ENCODE measurements at regions not wholly inside any gene's neighbourhood (a gene's known extent, or its start where the extent isn't known, plus 50 kb on each side); places are given as distances from the start of the nearest gene placed in this dataset.

GRCh38 chr14:99043267-99043615 lies 228.8 kb downstream of the BCL11B start:
- Histone ChIP-seq H3K4me1 (ENCODE audit: insufficient read depth) (no peaks in the 10 kb centered on the region), H3K9me3 (ENCODE audit: low read depth) (no peaks in the 10 kb centered on the region), H4K20me1 (ENCODE audit: insufficient read depth) (no peaks in the 10 kb centered on the region), H3K4me2 (ENCODE audit: unreplicated experiment) (no peak overlapping the region), H3K36me3 (ENCODE audit: low read depth) (no peaks in the 10 kb centered on the region), H3K9me2 (ENCODE audit: insufficient read depth) (no peaks in the 10 kb centered on the region), H3K4me3 (no peak overlapping the region), H3F3A (ENCODE audit: insufficient read depth) (no peaks in the 10 kb centered on the region), H3K9ac (no peak overlapping the region), H2AFZ (no peak overlapping the region), H3K27me3 (replicated peaks; ENCODE audit: insufficient read depth) (no peaks in the 10 kb centered on the region), H3K79me2 (ENCODE audit: insufficient read depth) (no peaks in the 10 kb centered on the region), H3K27ac (no peak overlapping the region)
- in situ Hi-C loops (cut with MboI), result no loop called here
- DNase-seq, result no peak
- TF ChIP-seq EZH2phosphoT487 (IDR thresholded peaks at IDR 0.05; ENCODE audit: insufficient read depth, low read depth) (no peak), EZH2 (IDR thresholded peaks at IDR 0.05; ENCODE audit: insufficient read depth, poor library complexity, severe bottlenecking) (no peak)
- 2 to 3% methylated on average over 5 of the region's 5 CpGs for WGBS, 2 experiments (ENCODE audit: low coverage in 1 of 2, low lambda C conversion rate in 2 of 2, missing lambda C conversion rate in 2 of 2)

DNA sequence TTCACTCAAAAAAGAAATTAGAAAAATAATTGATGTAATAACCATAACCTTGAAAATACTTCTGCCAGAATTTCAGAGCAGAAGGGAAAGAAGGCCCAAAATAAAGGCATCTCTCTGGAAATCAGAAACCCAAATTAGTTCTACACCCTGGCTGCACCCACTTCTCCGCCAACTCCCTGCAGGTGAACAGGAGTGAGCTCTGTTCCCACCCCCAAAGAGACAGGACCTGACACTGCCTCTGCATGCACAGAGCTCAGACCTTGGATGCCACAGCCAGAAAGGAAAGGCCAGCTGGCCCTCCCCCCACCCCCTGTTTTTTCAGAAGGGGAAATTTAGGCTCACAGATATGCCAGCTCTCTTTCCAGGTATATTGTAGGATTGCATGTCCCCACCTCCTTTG lies 228.2 kb downstream of the BCL11B start:
- H3K36me3 ChIP-seq (ENCODE audit: low read depth), result no peaks in the 10 kb centered on the region
- H4K20me1 ChIP-seq (ENCODE audit: insufficient read depth), result no peaks in the 10 kb centered on the region
- H3F3A ChIP-seq (ENCODE audit: insufficient read depth), result no peaks in the 10 kb centered on the region
- no peaks in the 10 kb centered on the region for H3K79me2 ChIP-seq (ENCODE audit: insufficient read depth)
- WGBS, 2 experiments (ENCODE audit: low coverage in 1 of 2, low lambda C conversion rate in 2 of 2, missing lambda C conversion rate in 2 of 2), result 86% methylated on average over 1 of the region's 1 CpG
- H2AFZ ChIP-seq, result no peak overlapping the region
- TF ChIP-seq EZH2 (IDR thresholded peaks at IDR 0.05; ENCODE audit: insufficient read depth, poor library complexity, severe bottlenecking), result no peak
- TF ChIP-seq EZH2phosphoT487 (IDR thresholded peaks at IDR 0.05; ENCODE audit: insufficient read depth, low read depth), result no peak
- no peak overlapping the region for H3K27ac ChIP-seq
- H3K4me2 ChIP-seq (ENCODE audit: unreplicated experiment), result no peak overlapping the region
- DNase-seq, result no peak
- H3K27me3 ChIP-seq (replicated peaks; ENCODE audit: insufficient read depth), result no peaks in the 10 kb centered on the region
- H3K4me1 ChIP-seq (ENCODE audit: insufficient read depth), result no peaks in the 10 kb centered on the region
- H3K9me2 ChIP-seq (ENCODE audit: insufficient read depth), result no peaks in the 10 kb centered on the region
- H3K4me3 ChIP-seq, result no peak overlapping the region
- H3K9me3 ChIP-seq (ENCODE audit: low read depth), result no peaks in the 10 kb centered on the region
- no peak overlapping the region for H3K9ac ChIP-seq
- in situ Hi-C loops (cut with MboI), result no loop called here

- WGBS, 2 experiments (ENCODE audit: low coverage in 1 of 2, low lambda C conversion rate in 2 of 2, missing lambda C conversion rate in 2 of 2), result 13 to 14% methylated on average over 14 of the region's 14 CpGs
- H3F3A ChIP-seq (ENCODE audit: insufficient read depth), result no peaks in the 10 kb centered on the region
- H3K27ac ChIP-seq, result no peak overlapping the region
- H3K9me3 ChIP-seq (ENCODE audit: low read depth), result peaks cover 2% of the 10 kb centered on the region
- in situ Hi-C loops (cut with MboI), result no loop called here
- H3K9me2 ChIP-seq (ENCODE audit: insufficient read depth), result no peaks in the 10 kb centered on the region
- H3K9ac ChIP-seq, result no peak overlapping the region
- no peak for DNase-seq
- no peaks in the 10 kb centered on the region for H3K27me3 ChIP-seq (replicated peaks; ENCODE audit: insufficient read depth)
- no peaks in the 10 kb centered on the region for H3K4me1 ChIP-seq (ENCODE audit: insufficient read depth)
- H4K20me1 ChIP-seq (ENCODE audit: insufficient read depth), result no peaks in the 10 kb centered on the region
- H2AFZ ChIP-seq, result no peak overlapping the region
- TF ChIP-seq EZH2phosphoT487 (IDR thresholded peaks at IDR 0.05; ENCODE audit: insufficient read depth, low read depth), result no peak
- no peak for TF ChIP-seq EZH2 (IDR thresholded peaks at IDR 0.05; ENCODE audit: insufficient read depth, poor library complexity, severe bottlenecking)
- H3K4me3 ChIP-seq, result no peak overlapping the region
- H3K4me2 ChIP-seq (ENCODE audit: unreplicated experiment), result no peak overlapping the region
- no peaks in the 10 kb centered on the region for H3K79me2 ChIP-seq (ENCODE audit: insufficient read depth)
- H3K36me3 ChIP-seq (ENCODE audit: low read depth), result no peaks in the 10 kb centered on the region
Measured at GRCh38 chr14:99047441-99048031, 224.5 kb downstream of the BCL11B start.

GRCh38 chr14:99050309-99050708 lies 221.7 kb downstream of the BCL11B start:
- no peaks in the 10 kb centered on the region for H3K79me2 ChIP-seq (ENCODE audit: insufficient read depth)
- H3K4me3 ChIP-seq, result no peak overlapping the region
- no peaks in the 10 kb centered on the region for H3K9me2 ChIP-seq (ENCODE audit: insufficient read depth)
- H3K4me2 ChIP-seq (ENCODE audit: unreplicated experiment), result no peak overlapping the region
- no peaks in the 10 kb centered on the region for H3F3A ChIP-seq (ENCODE audit: insufficient read depth)
- no peak overlapping the region for H2AFZ ChIP-seq
- no peak overlapping the region for H3K9ac ChIP-seq
- DNase-seq, result no peak
- no peaks in the 10 kb centered on the region for H4K20me1 ChIP-seq (ENCODE audit: insufficient read depth)
- H3K4me1 ChIP-seq (ENCODE audit: insufficient read depth), result no peaks in the 10 kb centered on the region
- no peaks in the 10 kb centered on the region for H3K27me3 ChIP-seq (replicated peaks; ENCODE audit: insufficient read depth)
- no peaks in the 10 kb centered on the region for H3K36me3 ChIP-seq (ENCODE audit: low read depth)
- WGBS, 2 experiments (ENCODE audit: low coverage in 1 of 2, low lambda C conversion rate in 2 of 2, missing lambda C conversion rate in 2 of 2), result 14 to 20% methylated on average over 1 of the region's 1 CpG
- in situ Hi-C loops (cut with MboI), result no loop called here
- peaks cover 3% of the 10 kb centered on the region for H3K9me3 ChIP-seq (ENCODE audit: low read depth)
- no peak overlapping the region for H3K27ac ChIP-seq
- TF ChIP-seq EZH2phosphoT487 (IDR thresholded peaks at IDR 0.05; ENCODE audit: insufficient read depth, low read depth) (no peak), EZH2 (IDR thresholded peaks at IDR 0.05; ENCODE audit: insufficient read depth, poor library complexity, severe bottlenecking) (no peak)

- 52 to 61% methylated on average over 2 of the region's 2 CpGs for WGBS, 2 experiments (ENCODE audit: low coverage in 1 of 2, low lambda C conversion rate in 2 of 2, missing lambda C conversion rate in 2 of 2)
- Histone ChIP-seq H3K36me3 (ENCODE audit: low read depth) (no peaks in the 10 kb centered on the region), H3K9me2 (ENCODE audit: insufficient read depth) (no peaks in the 10 kb centered on the region), H3K9me3 (ENCODE audit: low read depth) (peaks cover 3% of the 10 kb centered on the region), H3K79me2 (ENCODE audit: insufficient read depth) (no peaks in the 10 kb centered on the region), H4K20me1 (ENCODE audit: insufficient read depth) (no peaks in the 10 kb centered on the region), H3K4me1 (ENCODE audit: insufficient read depth) (no peaks in the 10 kb centered on the region), H3K27me3 (replicated peaks; ENCODE audit: insufficient read depth) (no peaks in the 10 kb centered on the region), H3F3A (ENCODE audit: insufficient read depth) (no peaks in the 10 kb centered on the region), H3K4me3 (no peak overlapping the region), H2AFZ (no peak overlapping the region), H3K9ac (no peak overlapping the region), H3K27ac (no peak overlapping the region), H3K4me2 (ENCODE audit: unreplicated experiment) (no peak overlapping the region)
- in situ Hi-C loops (cut with MboI), result no loop called here
- no peak for TF ChIP-seq EZH2 (IDR thresholded peaks at IDR 0.05; ENCODE audit: insufficient read depth, poor library complexity, severe bottlenecking)
- TF ChIP-seq EZH2phosphoT487 (IDR thresholded peaks at IDR 0.05; ENCODE audit: insufficient read depth, low read depth), result no peak
- DNase-seq, result no peak
Measured at GRCh38 chr14:99052467-99052866, 219.5 kb downstream of the BCL11B start.

All from GM23248 (cell line).